ENCODE measurements at regions not wholly inside any gene's neighbourhood (a gene's known extent, or its start where the extent isn't known, plus 50 kb on each side); places are given as distances from the start of the nearest gene placed in this dataset.

- TF ChIP-seq CTCF (IDR thresholded peaks at IDR 0.05) (no peak), POLR2A (IDR thresholded peaks at IDR 0.05) (no peak)
These were observed 190.6 kb upstream of the SASH1 start for GRCh38 chr6:148151896-148152643.

Data from esophagus squamous epithelium (tissue), 4 donors.